HTR-8/SVneo (cell line): ENCODE measurements at regions not wholly inside any gene's neighbourhood (a gene's known extent, or its start where the extent isn't known, plus 50 kb on each side); places are given as distances from the start of the nearest gene placed in this dataset.
"Not testable (repeated sequence)": the region's sequence is repeated elsewhere in the genome, so short reads cannot be mapped to it uniquely, and the experiment has no call there.

Experiments
- DNase-seq: peaks from one replicate; pipeline ENCODE4 v3.0.0; 2011; ENCODE audit warnings: low spot score, mixed read lengths; ENCODE audit not compliant: insufficient read length
- FAIRE-seq: peaks from 2 replicates; lab custom pipeline; 2011; peaks lifted over from hg19 to GRCh38; lab: Jason Lieb, UNC

DNA sequence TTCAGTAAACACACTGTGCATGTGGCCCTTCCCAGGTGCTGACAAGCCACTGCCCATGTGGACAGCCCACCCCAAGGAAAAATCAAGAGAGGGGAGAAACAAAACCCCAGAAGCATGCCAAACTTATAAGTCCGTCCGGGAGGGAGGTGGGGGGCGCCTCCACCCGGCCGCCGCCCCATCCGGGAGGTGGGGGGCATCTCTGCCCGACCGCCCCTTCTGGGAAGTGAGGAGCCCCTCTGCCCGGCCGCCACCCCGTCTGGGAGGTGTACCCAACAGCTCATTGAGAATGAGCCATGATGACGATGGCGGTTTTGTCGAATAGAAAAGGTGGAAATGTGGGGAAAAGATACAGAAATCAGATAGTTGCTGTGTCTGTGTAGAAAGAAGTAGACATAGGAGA is 53.8 kb upstream of the C2CD4B start:
- DNase-seq (no peak), FAIRE-seq (no peak)

DNA sequence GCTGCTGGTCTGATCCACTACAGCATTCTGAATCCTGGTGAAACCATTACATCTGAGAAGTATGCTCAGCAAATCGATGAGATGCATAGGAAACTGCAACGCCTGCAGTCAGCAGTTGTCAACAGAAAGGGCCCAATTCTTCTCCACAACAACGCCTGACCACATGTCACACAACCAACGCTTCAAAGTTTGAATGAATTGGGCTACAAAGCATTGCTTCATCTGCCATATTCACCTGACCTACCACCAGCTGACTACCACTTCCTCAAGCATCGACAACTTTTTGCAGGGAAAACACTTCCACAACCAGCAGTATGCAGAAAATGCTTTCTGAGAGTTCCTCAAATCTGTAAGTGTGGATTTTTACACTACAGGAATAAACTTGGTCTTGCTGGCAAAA is 54.7 kb upstream of the C2CD4B start:
- FAIRE-seq (no peak), DNase-seq (no peak)

DNA sequence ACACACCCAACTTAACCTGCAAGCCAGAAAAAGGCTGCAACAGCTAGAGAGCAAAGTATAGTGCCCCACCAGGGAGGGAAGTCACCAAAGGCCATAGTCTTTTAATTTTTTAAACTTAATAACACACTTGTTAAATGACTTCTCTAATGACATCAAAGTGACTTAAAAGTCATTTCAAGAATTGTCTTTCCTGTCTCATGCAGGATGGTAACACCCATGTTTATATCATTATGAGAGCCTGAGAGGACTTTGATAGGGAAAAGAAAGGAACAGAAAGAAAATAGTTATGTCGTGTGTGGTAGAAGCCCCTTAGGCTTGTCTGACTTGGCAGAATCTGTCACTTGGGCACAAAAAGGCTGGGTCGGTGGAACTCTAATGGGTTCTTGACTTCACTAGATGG is 57.9 kb upstream of the C2CD4B start:
- DNase-seq, result no peak
- no peak for FAIRE-seq

DNA sequence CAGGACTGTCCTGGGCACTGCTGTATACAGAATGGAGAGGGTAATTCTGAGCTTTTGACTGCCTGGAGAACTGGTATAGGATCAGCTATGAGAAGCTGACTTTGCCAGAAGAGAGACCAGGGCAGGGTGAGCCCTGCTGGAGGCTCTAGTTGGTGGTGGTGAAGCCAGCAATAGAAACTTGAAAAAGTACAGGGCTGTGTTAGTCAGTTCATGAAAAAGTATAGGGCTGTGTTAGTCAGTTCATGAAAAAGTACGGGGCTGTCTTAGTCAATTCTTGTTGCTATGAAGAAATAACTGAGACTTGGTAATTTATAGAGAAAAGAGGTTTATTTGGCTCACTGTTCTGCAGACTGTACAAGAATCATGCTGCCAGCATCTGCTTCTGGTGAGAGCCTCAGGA is 63.5 kb upstream of the C2CD4B start:
- no peak for DNase-seq
- FAIRE-seq, result no peak

DNA sequence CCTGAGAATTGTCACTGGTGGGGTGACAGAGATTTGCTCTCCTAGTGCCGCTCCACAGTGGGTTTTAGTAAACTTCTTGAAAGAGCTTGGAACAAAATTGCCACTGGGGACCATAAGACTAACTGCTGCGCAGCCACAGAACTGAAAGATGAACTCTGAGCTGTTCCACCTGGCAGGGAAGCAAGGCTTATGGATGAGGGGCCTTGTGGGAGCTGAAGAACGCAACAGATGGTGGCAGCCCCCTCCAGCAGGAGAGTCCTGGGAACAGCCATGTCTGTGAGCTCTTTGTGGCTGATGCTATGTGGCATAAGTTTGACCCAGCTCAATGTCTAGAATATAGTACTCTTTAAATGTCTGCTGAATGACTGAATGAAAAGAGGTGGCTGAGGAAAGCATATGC is 66.8 kb upstream of the C2CD4B start:
- FAIRE-seq, result no peak
- DNase-seq, result no peak

DNA sequence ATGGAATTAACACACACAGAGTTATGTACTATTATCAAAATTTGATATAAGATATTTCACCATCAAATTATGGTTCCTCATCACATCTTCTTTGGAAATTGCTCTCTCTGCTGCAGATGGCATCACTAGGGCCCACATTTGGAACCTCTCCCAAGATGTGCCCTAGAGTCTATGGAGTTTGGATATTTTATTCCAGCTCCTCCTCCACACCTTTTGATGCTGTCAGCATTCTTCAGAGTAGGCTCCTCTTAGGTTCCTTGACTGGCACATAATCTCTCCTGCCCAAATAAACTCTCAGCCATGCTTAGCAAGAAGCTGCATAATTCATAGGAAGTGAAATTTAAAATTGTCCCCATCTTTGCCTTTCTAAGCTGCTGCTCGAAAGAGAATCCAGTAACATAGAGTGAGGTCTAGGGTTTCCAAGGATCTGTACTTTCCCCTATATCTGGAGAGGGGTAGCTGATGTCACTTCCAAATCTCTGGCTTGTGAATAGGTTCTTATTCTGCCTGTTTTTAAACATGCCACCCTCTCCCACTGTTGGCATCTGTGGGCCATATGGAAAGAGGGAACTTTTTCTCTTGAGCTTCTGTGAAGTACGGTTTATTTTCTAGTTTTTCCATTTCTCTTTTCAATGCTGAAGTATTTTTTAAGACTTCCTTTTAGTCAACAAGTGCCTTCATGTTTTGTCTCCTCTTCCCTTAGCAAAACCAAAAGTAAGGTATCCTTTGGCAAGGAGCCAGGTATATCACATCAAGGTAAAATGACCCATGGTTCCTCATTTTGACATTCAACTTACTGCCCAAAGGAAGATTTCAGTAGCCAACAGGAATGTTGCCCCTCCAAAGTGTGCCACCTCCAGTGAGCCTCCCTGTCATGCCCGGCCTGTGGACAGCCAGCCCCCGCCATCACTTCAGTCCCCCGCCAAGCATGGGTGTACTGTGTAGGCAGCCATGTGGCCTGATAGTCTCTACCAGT is 75.3 kb upstream of the C2CD4B start:
- DNase-seq, result no peak
- peak; percentile 51 for FAIRE-seq

DNA sequence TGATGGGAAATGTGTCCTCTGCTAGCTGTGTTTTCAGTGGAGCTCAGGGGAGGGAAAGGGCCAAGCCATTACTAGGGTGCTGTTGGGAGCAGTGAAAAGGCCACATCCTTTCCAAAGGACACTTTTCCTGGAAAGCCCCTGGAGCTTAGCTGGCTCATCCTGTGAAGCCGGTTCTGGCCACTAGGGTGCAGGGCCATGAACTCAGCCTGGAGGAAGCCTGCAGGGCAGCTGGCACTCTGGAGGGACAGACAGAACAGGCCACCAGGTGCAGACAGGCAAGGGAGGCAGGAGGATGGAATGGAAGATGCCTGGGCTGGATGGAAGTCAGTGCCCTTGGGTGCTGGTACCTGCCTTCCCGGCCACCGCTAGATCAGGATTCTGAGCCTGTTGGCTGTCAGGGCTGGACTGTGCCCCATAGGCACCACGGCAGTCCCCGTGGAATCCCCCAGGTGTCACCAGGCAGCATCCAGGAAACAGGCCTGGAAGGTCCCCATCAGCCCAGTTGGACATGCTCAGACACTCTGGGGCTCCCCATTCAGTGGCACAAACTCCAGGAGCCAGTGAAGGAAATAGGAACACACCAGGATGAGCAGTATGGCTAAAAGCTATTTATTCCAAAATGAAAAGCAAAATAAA is 76.2 kb upstream of the C2CD4B start:
- FAIRE-seq, result peak; percentile 36
- DNase-seq, result no peak

DNA sequence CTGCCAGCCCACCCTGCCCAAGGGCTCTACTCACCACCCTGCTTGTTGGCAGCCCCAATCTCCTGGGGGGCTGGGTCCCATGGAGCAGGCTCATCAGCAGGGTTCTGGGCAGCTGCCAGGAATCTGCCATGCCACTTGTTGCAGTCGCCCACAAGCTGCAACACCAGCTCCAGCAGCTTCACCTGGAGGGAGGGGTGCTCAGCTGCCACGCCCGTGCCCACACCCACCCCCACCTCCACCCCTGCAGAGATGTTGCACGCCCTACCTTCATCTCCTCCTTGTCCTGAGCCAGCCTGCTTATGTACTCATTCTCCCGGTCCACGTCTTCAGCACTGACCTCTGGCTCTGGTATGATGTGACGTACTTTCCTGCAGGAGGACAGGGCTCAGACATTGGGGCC is 77.9 kb upstream of the C2CD4B start:
- no peak for DNase-seq
- FAIRE-seq, result no peak

DNA sequence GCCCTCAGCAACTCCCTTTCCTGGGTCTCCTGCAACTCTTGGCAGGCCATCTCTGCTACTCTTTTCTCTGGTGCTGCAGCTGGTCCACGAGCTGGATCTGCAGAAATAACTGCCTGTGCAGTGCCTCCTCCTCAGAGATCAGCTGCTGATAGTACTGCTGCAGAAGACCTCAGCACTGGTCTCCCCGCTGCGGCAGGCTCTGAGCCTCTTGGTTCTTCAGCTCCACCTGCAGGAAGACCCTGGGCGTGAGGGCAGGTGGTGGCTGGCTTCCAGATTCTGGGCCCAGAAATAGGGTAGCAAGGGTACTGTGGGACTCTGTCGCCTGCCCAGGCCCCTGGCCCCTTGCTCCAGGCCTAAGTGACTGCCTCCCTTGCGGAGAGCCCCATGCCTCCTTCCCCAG is 79.7 kb upstream of the C2CD4B start:
- DNase-seq (no peak), FAIRE-seq (no peak)

DNA sequence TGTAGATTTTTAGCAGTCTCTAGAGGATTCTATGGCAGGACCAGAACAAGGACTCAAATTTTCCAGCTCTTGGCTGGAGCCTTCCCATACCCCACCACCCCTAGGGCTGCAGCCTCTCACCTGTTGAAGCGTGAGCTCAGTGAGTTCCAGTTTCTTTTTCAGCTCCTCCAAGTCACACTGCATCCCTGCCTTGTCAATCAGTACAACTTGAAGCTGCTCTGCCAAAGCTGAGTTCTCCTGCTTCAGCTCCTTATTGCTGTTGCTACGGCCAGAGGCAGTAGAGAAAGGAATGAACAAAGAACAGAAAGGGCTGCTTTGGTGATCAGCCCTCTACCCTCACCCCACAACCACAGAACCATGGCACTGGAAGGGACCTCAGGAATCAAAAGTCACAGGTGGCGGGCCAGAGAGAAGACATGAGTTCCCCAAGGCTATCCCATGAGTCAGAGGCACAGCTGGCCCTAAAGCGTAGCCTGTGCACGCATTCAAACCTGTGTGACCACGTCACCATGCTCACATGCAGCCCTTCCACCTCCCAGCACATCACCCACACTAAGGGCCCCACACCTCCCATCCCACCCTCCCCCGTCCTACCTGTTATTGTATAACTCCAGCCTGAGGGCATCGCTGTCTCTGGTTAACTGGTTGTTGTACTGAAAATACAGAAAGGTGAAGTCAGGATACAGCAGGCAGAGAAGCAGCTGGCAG is 83.3 kb upstream of the C2CD4B start:
- no peak for DNase-seq
- FAIRE-seq, result peak; percentile 20

DNA sequence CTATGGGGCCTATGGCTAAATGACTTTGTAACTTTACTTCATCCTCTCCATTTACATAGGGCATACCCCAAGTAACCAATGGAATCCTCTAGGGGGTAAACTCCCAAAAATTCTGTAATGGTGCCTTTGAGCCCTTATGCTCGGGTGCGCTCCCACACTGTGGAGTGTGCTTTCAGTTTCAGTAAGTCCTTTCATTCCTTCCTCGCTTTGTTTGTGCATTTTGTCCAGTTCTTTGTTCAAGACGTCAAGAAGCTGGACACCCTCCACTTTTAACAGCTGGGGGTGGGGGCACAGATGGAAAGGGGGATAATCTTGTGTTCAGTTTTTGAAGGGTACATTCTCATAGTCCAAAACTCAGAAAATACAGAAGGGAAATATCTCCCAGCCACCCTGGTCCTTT is 84.4 kb upstream of the C2CD4B start:
- DNase-seq (no peak), FAIRE-seq (no peak)

DNA sequence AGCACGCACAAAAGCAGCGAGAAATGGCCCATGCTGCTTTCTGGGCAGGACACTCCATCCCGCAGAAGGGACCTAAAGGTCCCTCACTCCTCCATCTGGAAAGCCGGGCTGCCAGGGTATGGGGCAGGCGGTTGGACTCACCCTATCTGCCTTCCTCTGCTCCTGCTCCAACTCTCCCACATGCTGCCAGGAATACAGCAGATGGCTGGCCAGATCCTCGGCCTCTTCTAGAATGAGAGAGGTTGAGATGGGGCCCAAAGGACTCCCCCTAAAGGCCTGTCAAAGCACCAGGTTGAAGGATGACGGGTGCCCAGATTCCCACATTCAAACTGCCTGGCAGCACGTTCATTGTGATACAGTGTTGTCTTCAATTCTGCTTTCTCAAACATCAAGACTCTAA is 85.1 kb upstream of the C2CD4B start:
- DNase-seq, result no peak
- no peak for FAIRE-seq

DNA sequence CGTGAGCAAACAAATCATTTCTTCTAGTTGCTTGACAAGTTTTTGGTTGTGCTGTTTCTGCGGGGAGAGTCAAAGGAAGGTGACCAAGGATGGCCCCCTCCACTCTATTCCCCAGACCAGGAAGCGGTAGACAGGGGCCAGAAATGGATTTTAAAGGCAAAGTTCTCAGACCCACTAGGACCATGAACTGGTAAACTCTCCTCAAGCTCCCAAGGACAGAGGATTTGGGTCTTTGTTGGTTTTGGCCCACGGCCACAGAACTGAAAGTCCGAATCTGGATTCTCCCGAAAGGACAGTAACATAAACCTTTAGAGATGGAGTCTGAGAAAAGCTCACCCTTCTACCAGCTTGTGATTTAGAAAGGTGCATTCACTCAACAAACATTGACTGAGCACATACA is 85.9 kb upstream of the C2CD4B start:
- no peak for DNase-seq
- FAIRE-seq, result no peak

DNA sequence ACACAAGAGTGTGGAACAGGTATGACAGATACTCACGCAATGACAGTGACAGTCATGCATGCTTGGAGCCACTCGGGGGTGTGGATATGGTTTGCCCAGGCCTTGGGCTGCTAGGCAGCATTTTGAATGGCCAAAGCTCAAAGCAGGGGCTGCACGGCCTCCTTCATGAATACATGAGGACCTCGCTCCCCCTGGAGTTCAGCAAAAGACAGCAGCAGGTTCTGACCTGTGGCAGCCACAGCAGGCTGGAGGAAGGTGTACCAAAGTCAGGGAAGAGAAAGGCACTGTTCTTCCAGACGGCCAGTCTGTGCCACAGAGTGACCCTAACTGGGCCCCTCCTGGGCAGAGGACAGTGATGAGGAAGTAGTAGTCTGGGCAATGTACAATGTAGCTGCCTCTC is 88.2 kb upstream of the C2CD4B start:
- FAIRE-seq (no peak), DNase-seq (no peak)

DNA sequence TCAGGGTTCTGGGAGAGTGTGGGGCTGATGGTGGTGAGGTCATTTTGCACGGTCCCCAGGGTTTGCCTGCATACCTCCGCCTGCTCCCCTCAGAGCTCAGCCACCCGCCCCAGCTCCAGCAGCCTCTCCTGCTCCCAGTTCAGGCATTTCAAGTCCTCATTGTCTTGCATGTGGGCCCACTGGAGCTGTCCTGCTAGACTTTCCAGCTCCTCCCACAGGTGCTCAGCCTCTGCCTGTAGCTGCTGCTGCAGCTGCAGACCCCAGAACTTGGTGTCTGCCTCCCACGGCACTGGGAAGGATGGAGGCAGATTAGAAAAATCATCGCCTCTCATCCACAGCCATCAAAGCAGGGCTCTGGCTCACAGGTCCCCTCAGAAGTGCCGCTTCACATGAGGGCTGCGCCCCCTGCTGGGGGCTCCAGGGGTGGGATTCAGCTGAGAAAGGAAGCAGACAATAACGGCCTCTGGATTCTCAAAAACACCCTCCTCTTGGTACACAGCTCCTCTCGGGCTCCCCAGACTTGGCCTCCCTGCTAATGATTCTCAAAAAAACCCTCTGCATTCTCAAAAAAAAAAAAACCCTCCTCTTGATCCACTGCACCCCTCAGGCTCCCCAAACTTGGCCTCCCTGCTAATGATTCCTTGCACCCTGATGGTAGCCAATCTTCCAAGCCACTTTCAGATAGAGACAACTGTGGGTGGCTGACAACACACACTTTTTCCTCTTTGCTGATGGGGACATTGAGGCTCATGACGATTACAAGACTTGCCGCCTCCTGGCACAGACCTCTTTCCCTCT is 89.3 kb upstream of the C2CD4B start:
- FAIRE-seq, result no peak

DNA sequence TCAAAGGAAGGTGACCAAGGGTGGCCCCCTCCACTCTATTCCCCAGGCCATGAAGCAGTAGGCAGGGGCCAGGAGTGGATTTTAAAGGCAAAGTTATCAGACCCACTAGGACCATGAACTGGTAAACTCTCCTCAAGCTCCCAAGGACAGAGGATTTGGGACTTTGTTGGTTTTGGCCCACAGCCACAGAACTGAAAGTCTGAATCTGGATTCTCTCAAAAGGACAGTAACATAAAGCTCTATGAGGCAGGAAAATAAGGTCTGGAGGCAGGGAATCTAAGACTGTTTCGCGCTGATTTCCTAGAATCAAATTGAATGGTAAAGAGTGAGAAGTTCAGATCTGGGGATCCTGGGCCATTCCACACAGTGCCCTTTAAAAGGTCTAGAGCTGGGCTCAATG is 91.3 kb upstream of the C2CD4B start:
- DNase-seq, FAIRE-seq: not testable (repeated sequence)

More for the DNA sequence above, 89.3 kb upstream of the C2CD4B start:
- peak; percentile 56 for DNase-seq

DNA sequence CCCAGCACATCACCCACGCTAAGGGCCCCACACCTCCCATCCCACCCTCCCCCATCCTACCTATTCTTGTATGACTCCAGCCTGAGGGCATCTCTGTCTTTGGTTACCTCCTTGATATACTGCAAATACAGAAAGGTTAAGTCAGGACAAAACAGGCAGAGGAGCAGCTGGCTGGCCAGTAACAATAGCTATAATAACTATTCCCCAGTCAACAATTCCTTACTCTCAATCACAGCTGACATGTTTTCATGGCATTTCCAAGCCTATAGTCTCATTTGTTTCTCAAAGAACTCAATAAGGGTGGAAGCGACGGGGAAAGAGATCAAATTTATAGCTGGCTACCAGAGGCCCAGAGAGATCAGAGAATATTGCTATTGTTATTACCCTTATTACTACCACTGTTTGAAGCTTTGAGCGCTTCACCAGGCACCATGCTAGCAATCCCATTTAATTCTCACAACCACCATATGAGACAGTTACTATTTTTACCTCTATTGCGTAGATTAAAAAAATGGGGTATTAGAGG is 93.0 kb upstream of the C2CD4B start:
- FAIRE-seq (no peak), DNase-seq (no peak)

DNA sequence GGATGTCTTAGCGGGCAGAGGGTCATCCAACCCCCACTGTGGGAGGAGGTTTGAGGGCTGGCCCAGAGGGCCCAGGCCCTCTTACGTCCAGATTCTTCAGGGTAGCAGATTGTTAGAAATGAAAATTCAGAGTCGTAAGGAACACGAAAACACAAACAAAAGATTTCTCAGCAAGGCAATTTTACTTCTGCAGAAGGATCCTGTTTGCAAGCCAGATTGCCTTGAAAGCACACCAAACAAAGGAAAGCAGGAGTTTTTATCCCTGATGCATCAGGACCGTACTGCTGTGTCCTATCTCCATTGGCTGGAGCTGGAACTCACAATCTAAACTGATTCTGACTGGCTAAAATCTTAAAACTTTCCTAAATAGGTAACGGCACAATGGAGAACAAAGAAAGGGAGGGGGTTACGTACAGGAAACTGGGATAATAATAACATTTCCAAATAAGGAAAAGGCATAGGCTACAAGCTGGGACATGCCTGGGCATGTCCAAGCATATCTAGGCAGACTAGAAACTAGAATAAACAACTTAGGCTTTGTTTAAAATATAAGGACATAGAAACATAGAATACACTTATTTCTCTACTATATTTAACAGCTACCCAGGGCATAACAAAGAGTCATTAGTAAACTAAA is 97.3 kb upstream of the C2CD4B start:
- DNase-seq (no peak), FAIRE-seq (no peak)

DNA sequence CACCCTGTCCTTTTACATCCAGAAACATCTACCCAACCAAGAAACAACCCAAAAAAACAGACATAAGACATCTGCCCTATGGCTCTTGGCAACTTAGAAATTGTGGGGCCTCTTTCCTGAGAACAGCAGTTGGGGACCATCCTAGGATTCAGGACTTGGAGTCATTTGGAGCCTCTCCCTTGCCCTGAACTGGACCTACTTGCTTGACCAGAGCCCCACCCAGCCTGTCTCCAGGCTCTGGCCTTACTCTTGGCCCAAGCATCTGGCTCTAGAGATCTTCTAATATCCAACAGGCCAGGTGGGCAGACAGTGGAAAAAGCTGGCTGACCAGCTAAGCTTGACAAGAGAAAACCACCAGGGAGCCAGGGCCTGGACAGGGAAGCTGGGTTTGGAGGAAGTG is 99.1 kb upstream of the C2CD4B start:
- FAIRE-seq (no peak), DNase-seq (no peak)

DNA sequence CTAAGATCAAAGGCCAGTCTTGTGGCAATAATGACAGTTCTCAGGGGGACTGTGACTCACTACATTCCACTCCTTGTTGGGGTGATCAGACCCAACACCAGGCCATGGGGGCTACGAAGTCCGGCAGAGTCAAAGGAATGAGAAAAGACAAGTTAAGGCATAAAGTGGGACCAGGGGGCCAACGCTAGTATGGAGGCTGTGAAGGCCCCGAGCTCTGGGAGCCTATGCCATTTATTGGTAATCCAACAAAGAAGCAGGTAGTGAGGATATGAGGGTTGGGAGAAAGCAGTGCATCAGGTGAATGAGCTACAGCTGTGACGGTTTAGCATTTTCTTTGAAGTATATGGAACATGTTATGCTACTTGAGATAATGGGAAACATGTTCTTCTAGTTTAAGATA is 104.4 kb upstream of the C2CD4B start:
- no peak for DNase-seq
- no peak for FAIRE-seq
